ENCODE measurements at regions not wholly inside any gene's neighbourhood (a gene's known extent, or its start where the extent isn't known, plus 50 kb on each side); places are given as distances from the start of the nearest gene placed in this dataset.

DNA sequence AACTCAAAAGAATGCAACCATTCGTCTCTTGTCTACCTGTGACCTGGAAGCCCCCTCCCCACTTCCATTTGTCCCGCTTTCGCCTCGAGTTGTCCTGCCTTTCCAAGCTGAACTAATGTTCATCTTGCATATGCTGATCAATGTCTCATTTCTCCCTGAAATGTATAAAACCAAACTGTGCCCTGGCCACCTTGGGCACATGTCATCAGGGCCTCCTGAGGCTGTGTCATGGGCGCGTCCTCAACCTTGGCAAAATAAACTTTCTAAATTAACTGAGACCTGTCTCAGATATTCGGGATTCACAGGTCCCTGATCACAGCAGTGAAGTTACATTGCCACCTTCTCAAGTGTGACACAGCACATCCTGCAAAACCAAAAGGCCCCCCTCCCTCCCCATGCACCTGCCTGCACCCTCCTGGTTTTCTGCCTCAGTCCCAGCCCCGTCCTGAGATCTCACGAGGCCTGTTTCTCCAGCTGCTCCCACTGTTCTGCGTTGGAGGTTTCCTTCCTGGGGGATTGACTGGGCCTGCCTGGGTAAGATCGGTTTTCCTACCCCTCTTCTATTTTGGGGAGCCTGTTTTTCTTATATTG lies 1328.7 kb downstream of the TBC1D22A start:
- TF ChIP-seq, protein P1, sequence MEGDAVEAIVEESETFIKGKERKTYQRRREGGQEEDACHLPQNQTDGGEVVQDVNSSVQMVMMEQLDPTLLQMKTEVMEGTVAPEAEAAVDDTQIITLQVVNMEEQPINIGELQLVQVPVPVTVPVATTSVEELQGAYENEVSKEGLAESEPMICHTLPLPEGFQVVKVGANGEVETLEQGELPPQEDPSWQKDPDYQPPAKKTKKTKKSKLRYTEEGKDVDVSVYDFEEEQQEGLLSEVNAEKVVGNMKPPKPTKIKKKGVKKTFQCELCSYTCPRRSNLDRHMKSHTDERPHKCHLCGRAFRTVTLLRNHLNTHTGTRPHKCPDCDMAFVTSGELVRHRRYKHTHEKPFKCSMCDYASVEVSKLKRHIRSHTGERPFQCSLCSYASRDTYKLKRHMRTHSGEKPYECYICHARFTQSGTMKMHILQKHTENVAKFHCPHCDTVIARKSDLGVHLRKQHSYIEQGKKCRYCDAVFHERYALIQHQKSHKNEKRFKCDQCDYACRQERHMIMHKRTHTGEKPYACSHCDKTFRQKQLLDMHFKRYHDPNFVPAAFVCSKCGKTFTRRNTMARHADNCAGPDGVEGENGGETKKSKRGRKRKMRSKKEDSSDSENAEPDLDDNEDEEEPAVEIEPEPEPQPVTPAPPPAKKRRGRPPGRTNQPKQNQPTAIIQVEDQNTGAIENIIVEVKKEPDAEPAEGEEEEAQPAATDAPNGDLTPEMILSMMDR (IDR thresholded peaks at IDR 0.05): no peak
- no peak for TF ChIP-seq POLR2A (IDR thresholded peaks at IDR 0.05)

Data from adrenal gland (tissue), 5 donors.